ENCODE measurements at regions not wholly inside any gene's neighbourhood (a gene's known extent, or its start where the extent isn't known, plus 50 kb on each side); places are given as distances from the start of the nearest gene placed in this dataset.
A peak's percentile ranks its signal among the peaks of the same experiment; 100 is the strongest.
"Not testable (repeated sequence)": the region's sequence is repeated elsewhere in the genome, so short reads cannot be mapped to it uniquely, and the experiment has no call there.

- DNase-seq (ENCODE audit: low read depth), result no peak
Observed at GRCh38 chr9:20238921-20239320, 383.4 kb downstream of the MLLT3 start.

GRCh38 chr9:20237686-20238085, 384.6 kb downstream of the MLLT3 start:
- no peak for DNase-seq (ENCODE audit: low read depth)

GRCh38 chr9:20236676-20237075, 385.6 kb downstream of the MLLT3 start:
- no peak for DNase-seq (ENCODE audit: low read depth)

- not testable (repeated sequence) for DNase-seq (ENCODE audit: low read depth)
Observed at GRCh38 chr9:20235206-20235605, 387.1 kb downstream of the MLLT3 start.

- DNase-seq (ENCODE audit: low read depth), result no peak
Observed at GRCh38 chr9:20228096-20228495, 394.2 kb downstream of the MLLT3 start.

GRCh38 chr9:20227166-20227874, 395.0 kb downstream of the MLLT3 start:
- DNase-seq (ENCODE audit: low read depth), result no peak

GRCh38 chr9:20226345-20226744, 396.0 kb downstream of the MLLT3 start:
- DNase-seq (ENCODE audit: low read depth), result no peak

GRCh38 chr9:20225826-20226225, 396.5 kb downstream of the MLLT3 start:
- DNase-seq (ENCODE audit: low read depth), result no peak

GRCh38 chr9:20224756-20225155, 397.5 kb downstream of the MLLT3 start:
- DNase-seq (ENCODE audit: low read depth), result no peak

- no peak for DNase-seq (ENCODE audit: low read depth)
Observed at GRCh38 chr9:20220286-20220685, 402.0 kb downstream of the MLLT3 start.

- no peak for DNase-seq (ENCODE audit: low read depth)
Observed at GRCh38 chr9:20219437-20219836, 402.9 kb downstream of the MLLT3 start.

GRCh38 chr9:20217596-20217995, 404.7 kb downstream of the MLLT3 start:
- DNase-seq (ENCODE audit: low read depth), result no peak

- no peak for DNase-seq (ENCODE audit: low read depth)
Observed at GRCh38 chr9:20216438-20216837, 405.9 kb downstream of the MLLT3 start.

- no peak for DNase-seq (ENCODE audit: low read depth)
Observed at GRCh38 chr9:20215552-20215951, 406.7 kb downstream of the MLLT3 start.

GRCh38 chr9:20212806-20213205, 409.5 kb downstream of the MLLT3 start:
- DNase-seq (ENCODE audit: low read depth), result no peak

GRCh38 chr9:20209391-20210340, 412.6 kb downstream of the MLLT3 start:
- DNase-seq (ENCODE audit: low read depth), result peak; percentile 24

- DNase-seq (ENCODE audit: low read depth), result no peak
Observed at GRCh38 chr9:20208961-20209371, 413.3 kb downstream of the MLLT3 start.

GRCh38 chr9:20208226-20208625, 414.1 kb downstream of the MLLT3 start:
- DNase-seq (ENCODE audit: low read depth), result no peak

GRCh38 chr9:20207176-20207575, 415.1 kb downstream of the MLLT3 start:
- no peak for DNase-seq (ENCODE audit: low read depth)

GRCh38 chr9:20205821-20206220, 416.5 kb downstream of the MLLT3 start:
- no peak for DNase-seq (ENCODE audit: low read depth)

- DNase-seq (ENCODE audit: low read depth), result no peak
Observed at GRCh38 chr9:20200991-20201431, 412.2 kb upstream of the SLC24A2 start.

GRCh38 chr9:20200581-20200980, 411.7 kb upstream of the SLC24A2 start:
- DNase-seq (ENCODE audit: low read depth), result no peak

GRCh38 chr9:20199111-20199510, 410.3 kb upstream of the SLC24A2 start:
- DNase-seq (ENCODE audit: low read depth), result no peak
